SK-N-SH treated with all-trans-retinoic acid at 6 μM for 48 hours (cell line): ENCODE measurements at regions not wholly inside any gene's neighbourhood (a gene's known extent, or its start where the extent isn't known, plus 50 kb on each side); places are given as distances from the start of the nearest gene placed in this dataset.

Source experiments
- TF ChIP-seq, protein P1 (sequence below): fragments of 250-450 bp; sonication (Bioruptor Pico); IDR thresholded peaks from 2 replicates; pipeline ENCODE4 v1.5.0; 2020; ENCODE audit warnings: mild to moderate bottlenecking, moderate library complexity
- TF ChIP-seq, protein P2 (sequence below): fragments of 250-450 bp; sonication (Bioruptor Pico); IDR thresholded peaks from 2 replicates; pipeline ENCODE4 v1.8.0; 2021; ENCODE audit warnings: low read depth, mild to moderate bottlenecking, moderate library complexity, borderline replicate concordance

GRCh38 chr3:74021449-74021848 is 396.7 kb upstream of the PDZRN3 start:
- TF ChIP-seq, protein P1, sequence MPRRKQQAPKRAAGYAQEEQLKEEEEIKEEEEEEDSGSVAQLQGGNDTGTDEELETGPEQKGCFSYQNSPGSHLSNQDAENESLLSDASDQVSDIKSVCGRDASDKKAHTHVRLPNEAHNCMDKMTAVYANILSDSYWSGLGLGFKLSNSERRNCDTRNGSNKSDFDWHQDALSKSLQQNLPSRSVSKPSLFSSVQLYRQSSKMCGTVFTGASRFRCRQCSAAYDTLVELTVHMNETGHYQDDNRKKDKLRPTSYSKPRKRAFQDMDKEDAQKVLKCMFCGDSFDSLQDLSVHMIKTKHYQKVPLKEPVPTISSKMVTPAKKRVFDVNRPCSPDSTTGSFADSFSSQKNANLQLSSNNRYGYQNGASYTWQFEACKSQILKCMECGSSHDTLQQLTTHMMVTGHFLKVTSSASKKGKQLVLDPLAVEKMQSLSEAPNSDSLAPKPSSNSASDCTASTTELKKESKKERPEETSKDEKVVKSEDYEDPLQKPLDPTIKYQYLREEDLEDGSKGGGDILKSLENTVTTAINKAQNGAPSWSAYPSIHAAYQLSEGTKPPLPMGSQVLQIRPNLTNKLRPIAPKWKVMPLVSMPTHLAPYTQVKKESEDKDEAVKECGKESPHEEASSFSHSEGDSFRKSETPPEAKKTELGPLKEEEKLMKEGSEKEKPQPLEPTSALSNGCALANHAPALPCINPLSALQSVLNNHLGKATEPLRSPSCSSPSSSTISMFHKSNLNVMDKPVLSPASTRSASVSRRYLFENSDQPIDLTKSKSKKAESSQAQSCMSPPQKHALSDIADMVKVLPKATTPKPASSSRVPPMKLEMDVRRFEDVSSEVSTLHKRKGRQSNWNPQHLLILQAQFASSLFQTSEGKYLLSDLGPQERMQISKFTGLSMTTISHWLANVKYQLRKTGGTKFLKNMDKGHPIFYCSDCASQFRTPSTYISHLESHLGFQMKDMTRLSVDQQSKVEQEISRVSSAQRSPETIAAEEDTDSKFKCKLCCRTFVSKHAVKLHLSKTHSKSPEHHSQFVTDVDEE (CRISPR knock-in tag): no peak
- TF ChIP-seq, protein P2, sequence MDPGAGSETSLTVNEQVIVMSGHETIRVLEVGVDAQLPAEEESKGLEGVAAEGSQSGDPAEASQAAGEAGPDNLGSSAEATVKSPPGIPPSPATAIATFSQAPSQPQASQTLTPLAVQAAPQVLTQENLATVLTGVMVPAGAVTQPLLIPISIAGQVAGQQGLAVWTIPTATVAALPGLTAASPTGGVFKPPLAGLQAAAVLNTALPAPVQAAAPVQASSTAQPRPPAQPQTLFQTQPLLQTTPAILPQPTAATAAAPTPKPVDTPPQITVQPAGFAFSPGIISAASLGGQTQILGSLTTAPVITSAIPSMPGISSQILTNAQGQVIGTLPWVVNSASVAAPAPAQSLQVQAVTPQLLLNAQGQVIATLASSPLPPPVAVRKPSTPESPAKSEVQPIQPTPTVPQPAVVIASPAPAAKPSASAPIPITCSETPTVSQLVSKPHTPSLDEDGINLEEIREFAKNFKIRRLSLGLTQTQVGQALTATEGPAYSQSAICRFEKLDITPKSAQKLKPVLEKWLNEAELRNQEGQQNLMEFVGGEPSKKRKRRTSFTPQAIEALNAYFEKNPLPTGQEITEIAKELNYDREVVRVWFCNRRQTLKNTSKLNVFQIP (CRISPR knock-in tag): no peak
